ENCODE measurements at regions not wholly inside any gene's neighbourhood (a gene's known extent, or its start where the extent isn't known, plus 50 kb on each side); places are given as distances from the start of the nearest gene placed in this dataset.

GRCh38 chr21:14903172-14903865 lies 161.5 kb downstream of the NRIP1 start:
- TF ChIP-seq EZH2phosphoT487 (IDR thresholded peaks at IDR 0.05) (no peak), CTCF (IDR thresholded peaks at IDR 0.05) (no peak), EZH2 (IDR thresholded peaks at IDR 0.05) (no peak)
